ENCODE measurements at regions not wholly inside any gene's neighbourhood (a gene's known extent, or its start where the extent isn't known, plus 50 kb on each side); places are given as distances from the start of the nearest gene placed in this dataset.

DNA sequence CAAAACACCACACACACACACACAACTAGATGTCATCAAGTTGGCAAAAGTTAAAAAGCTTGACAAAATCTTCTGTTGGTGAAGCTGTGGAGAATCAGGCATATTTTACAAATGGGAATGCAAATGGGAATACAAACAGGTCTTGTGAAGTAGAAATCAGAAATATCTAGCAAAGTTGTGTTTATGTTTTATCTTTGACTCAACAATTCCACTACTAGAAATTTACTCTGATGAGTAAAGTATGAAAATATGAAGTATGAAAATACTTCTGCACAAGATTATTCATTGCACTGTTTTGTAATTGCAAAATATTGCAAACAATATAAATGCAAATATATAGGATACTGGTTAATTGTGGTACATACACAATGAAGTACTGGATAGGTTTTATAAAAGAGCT lies 1166.0 kb upstream of the GJE1 start:
- no peak for TF ChIP-seq CTCF (IDR thresholded peaks at IDR 0.05; ENCODE audit: control insufficient read depth, extremely low read depth, insufficient read depth)
- DNase-seq (ENCODE audit: low read depth): no peak

GRCh38 chr6:140960566-140960965 lies 1172.2 kb upstream of the GJE1 start:
- H3K4me3 ChIP-seq (ENCODE audit: low read depth, low read length): no peak overlapping the region
- no peak for DNase-seq (ENCODE audit: low read depth)
- TF ChIP-seq CTCF (IDR thresholded peaks at IDR 0.05; ENCODE audit: control insufficient read depth, extremely low read depth, insufficient read depth): no peak

More for the DNA sequence above, 1166.0 kb upstream of the GJE1 start:
- H3K4me3 ChIP-seq (ENCODE audit: low read depth, low read length): no peak overlapping the region

GRCh38 chr6:140957386-140957785 lies 1175.3 kb upstream of the GJE1 start:
- no peak for DNase-seq (ENCODE audit: low read depth)
- no peak overlapping the region for H3K4me3 ChIP-seq (ENCODE audit: low read depth, low read length)
- TF ChIP-seq CTCF (IDR thresholded peaks at IDR 0.05; ENCODE audit: control insufficient read depth, extremely low read depth, insufficient read depth): no peak

DNA sequence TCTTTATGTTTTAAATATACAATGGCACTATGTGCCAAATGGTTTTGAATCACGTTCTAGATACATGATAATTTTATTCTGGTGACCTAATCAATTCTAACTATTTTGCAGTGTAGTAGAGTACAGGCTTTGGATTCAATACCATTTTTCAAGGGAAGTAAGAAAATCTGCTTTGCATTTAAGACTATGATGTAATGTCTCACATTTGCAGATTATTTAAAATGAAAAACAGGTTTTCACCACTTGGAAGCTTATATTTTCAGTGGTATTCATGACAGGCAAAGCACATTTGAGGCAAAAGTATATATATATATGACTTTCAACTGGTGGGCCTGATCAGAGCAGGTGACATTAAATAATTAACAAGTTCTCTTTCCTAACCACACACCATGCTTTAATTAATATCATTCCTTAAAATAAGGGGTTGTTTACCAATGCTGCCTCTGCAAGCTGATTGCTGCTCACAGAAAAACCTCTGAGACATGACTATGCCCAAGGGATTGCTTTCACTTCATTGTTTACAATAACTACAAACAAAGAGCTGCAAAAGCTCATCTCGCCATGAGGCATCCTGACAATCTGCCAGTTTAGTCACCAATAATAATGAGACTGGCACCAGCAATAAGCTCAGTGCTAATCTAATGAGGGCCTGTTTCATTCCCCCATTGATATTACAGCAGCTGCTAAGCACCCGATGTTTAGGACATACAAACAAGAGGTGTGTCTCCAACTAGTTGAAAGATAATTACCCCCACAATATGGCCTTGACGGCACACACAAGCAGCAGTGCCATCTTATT lies 1176.0 kb upstream of the GJE1 start:
- no peak overlapping the region for H3K4me3 ChIP-seq (ENCODE audit: low read depth, low read length)
- DNase-seq (ENCODE audit: low read depth): no peak
- no peak for TF ChIP-seq CTCF (IDR thresholded peaks at IDR 0.05; ENCODE audit: control insufficient read depth, extremely low read depth, insufficient read depth)

GRCh38 chr6:140940251-140940925 lies 1192.3 kb upstream of the GJE1 start:
- no peak overlapping the region for H3K4me3 ChIP-seq (ENCODE audit: low read depth, low read length)
- DNase-seq (ENCODE audit: low read depth): no peak
- TF ChIP-seq CTCF (IDR thresholded peaks at IDR 0.05; ENCODE audit: control insufficient read depth, extremely low read depth, insufficient read depth): no peak

GRCh38 chr6:140932909-140933308 lies 1199.8 kb upstream of the GJE1 start:
- TF ChIP-seq CTCF (IDR thresholded peaks at IDR 0.05; ENCODE audit: control insufficient read depth, extremely low read depth, insufficient read depth): no peak
- H3K4me3 ChIP-seq (ENCODE audit: low read depth, low read length): no peak overlapping the region
- DNase-seq (ENCODE audit: low read depth): no peak
